PC-3 (cell line): ENCODE measurements at regions not wholly inside any gene's neighbourhood (a gene's known extent, or its start where the extent isn't known, plus 50 kb on each side); places are given as distances from the start of the nearest gene placed in this dataset.
A peak's percentile ranks its signal among the peaks of the same experiment; 100 is the strongest.

Source experiments
- ATAC-seq: fragments of 200-7000 bp; cut with Tn5 transposase; 2 replicates; pipeline ENCODE4 v1.9.1; 2020; ENCODE audit warnings: mild to moderate bottlenecking, moderate library complexity
- BruUV-seq: library from RNA; stranded (reverse); fragments of 400-500 nt; replicated peaks from 2 replicates; lab custom pipeline; 2021; lab: Mats Ljungman, UMichigan
- CTCF ChIA-PET: fragments of 300-600 bp; sonication (Branson Sonifier 250); formaldehyde crosslinking; loops from one replicate; lab custom pipeline; 2022; ENCODE audit warnings: antibody characterized with exemption; lab: Charles Lee
- POLR2A ChIA-PET: fragments of 300-600 bp; sonication (Branson Sonifier 250); formaldehyde crosslinking; loops from one replicate; lab custom pipeline; 2022; ENCODE audit warnings: antibody characterized with exemption; ENCODE audit not compliant: unreplicated experiment; lab: Charles Lee
- DNase-seq: peaks from one replicate; pipeline ENCODE4 v3.0.0-alpha.2; 2015
- H2AFZ ChIP-seq: fragments of 300-600 bp; sonication (generic); 2 replicates; pipeline ENCODE4 v1.6.0; 2016; ENCODE audit warnings: antibody characterized with exemption, low read length
- H3F3A ChIP-seq: fragments of 300-600 bp; sonication (generic); one replicate; pipeline ENCODE4 v1.6.0; 2017; ENCODE audit warnings: antibody characterized with exemption, low read length, control low read depth, mild to moderate bottlenecking; ENCODE audit not compliant: unreplicated experiment
- H3K27ac ChIP-seq: fragments of 300-600 bp; sonication (generic); 2 replicates; pipeline ENCODE4 v1.5.1; 2016; ENCODE audit warnings: mild to moderate bottlenecking, low read length
- H3K27me3 ChIP-seq: fragments of 300-600 bp; sonication (generic); 2 replicates; pipeline ENCODE4 v1.6.1; 2016; ENCODE audit warnings: low read length, mixed read lengths
- H3K36me3 ChIP-seq: fragments of 300-600 bp; sonication (generic); 2 replicates; pipeline ENCODE4 v1.6.1; 2016; ENCODE audit warnings: low read depth, mixed run types, low read length, mixed read lengths
- H3K4me1 ChIP-seq: fragments of 300-600 bp; sonication (generic); 2 replicates; pipeline ENCODE4 v1.5.1; 2016; ENCODE audit warnings: low read length; ENCODE audit not compliant: insufficient read depth
- H3K4me2 ChIP-seq: fragments of 300-600 bp; sonication (generic); 2 replicates; pipeline ENCODE4 v1.6.0; 2016; ENCODE audit warnings: low read length
- H3K4me3 ChIP-seq: fragments of 300-600 bp; sonication (generic); 2 replicates; pipeline ENCODE4 v1.5.1; 2016; ENCODE audit warnings: mild to moderate bottlenecking, low read length, mixed read lengths
- H3K79me2 ChIP-seq: fragments of 300-600 bp; sonication (generic); 2 replicates; pipeline ENCODE4 v1.6.1; 2017; ENCODE audit warnings: low read length, mixed read lengths
- H3K9ac ChIP-seq: fragments of 300-600 bp; sonication (generic); 2 replicates; pipeline ENCODE4 v1.6.0; 2016; ENCODE audit warnings: mild to moderate bottlenecking, low read length
- H3K9me2 ChIP-seq: fragments of 300-600 bp; sonication (generic); replicated peaks from 2 replicates; pipeline ENCODE4 v1.6.1; 2016; ENCODE audit warnings: mixed run types, low read length, mixed read lengths
- H3K9me3 ChIP-seq: fragments of 300-600 bp; sonication (generic); 2 replicates; pipeline ENCODE4 v1.6.1; 2016; ENCODE audit warnings: low read length, mixed read lengths
- H4K20me1 ChIP-seq: fragments of 300-600 bp; sonication (generic); 2 replicates; pipeline ENCODE4 v1.6.1; 2016; ENCODE audit warnings: low read length, mixed read lengths
- CTCF ChIP-seq: fragments of 300-600 bp; sonication (generic); conservative IDR thresholded peaks from 2 replicates; pipeline ENCODE4 v1.5.1; 2017; ENCODE audit warnings: antibody characterized with exemption, low read depth, mild to moderate bottlenecking, low read length
- EZH2 ChIP-seq: fragments of 300-600 bp; sonication (generic); IDR thresholded peaks from one replicate; pipeline ENCODE4 v1.6.1; 2017; ENCODE audit warnings: antibody characterized with exemption, mild to moderate bottlenecking, low read length; ENCODE audit not compliant: unreplicated experiment
- EZH2phosphoT487 ChIP-seq: fragments of 300-600 bp; sonication (generic); IDR thresholded peaks from 2 replicates; pipeline ENCODE4 v1.6.1; 2018; ENCODE audit warnings: mild to moderate bottlenecking, antibody characterized with exemption, low read length, borderline replicate concordance
- intact Hi-C: fragments of 100-400 bp; cut with micrococcal nuclease; formaldehyde crosslinking; loops from 2 replicates; pipeline ENCODE4 v1.9.0; 2023

- no TSS peak for BruUV-seq
- POLR2A ChIA-PET, result no interaction called here
- no peaks in the 10 kb centered on the region for H3K79me2 ChIP-seq
- no peaks in the 10 kb centered on the region for H3K9me2 ChIP-seq
- no peaks in the 10 kb centered on the region for H4K20me1 ChIP-seq
- H2AFZ ChIP-seq, result no peak overlapping the region
- no peaks in the 10 kb centered on the region for H3F3A ChIP-seq
- DNase-seq (no peak), ATAC-seq (no peak)
- peaks cover 12% of the 10 kb centered on the region for H3K4me1 ChIP-seq
- H3K9me3 ChIP-seq, result no peaks in the 10 kb centered on the region
- intact Hi-C loops, result no loop called here
- H3K4me2 ChIP-seq, result no peak overlapping the region
- H3K36me3 ChIP-seq, result no peaks in the 10 kb centered on the region
- no peak overlapping the region for H3K9ac ChIP-seq
- no peaks in the 10 kb centered on the region for H3K27me3 ChIP-seq
- CTCF ChIA-PET, result no interaction called here
- no peak for TF ChIP-seq EZH2
- H3K27ac ChIP-seq, result no peak overlapping the region
- no peak overlapping the region for H3K4me3 ChIP-seq
Observed at GRCh38 chr5:160484678-160485077, 63.0 kb downstream of the PTTG1 start.

- H2AFZ ChIP-seq, result no peak overlapping the region
- no peaks in the 10 kb centered on the region for H3K79me2 ChIP-seq
- peak; percentile 42 for ATAC-seq
- no peaks in the 10 kb centered on the region for H4K20me1 ChIP-seq
- H3K4me3 ChIP-seq, result no peak overlapping the region
- TF ChIP-seq CTCF, result no peak
- TF ChIP-seq EZH2, result no peak
- TF ChIP-seq EZH2phosphoT487, result no peak
- H3K4me1 ChIP-seq, result peaks cover 4% of the 10 kb centered on the region
- H3F3A ChIP-seq, result no peaks in the 10 kb centered on the region
- H3K9ac ChIP-seq, result no peak overlapping the region
- H3K9me3 ChIP-seq, result no peaks in the 10 kb centered on the region
- intact Hi-C loops, result no loop called here
- CTCF ChIA-PET, result no interaction called here
- H3K27me3 ChIP-seq, result no peaks in the 10 kb centered on the region
- H3K4me2 ChIP-seq, result no peak overlapping the region
- DNase-seq, result no peak
- POLR2A ChIA-PET, result no interaction called here
- no peaks in the 10 kb centered on the region for H3K9me2 ChIP-seq
- BruUV-seq, result no TSS peak
- H3K27ac ChIP-seq, result no peak overlapping the region
- H3K36me3 ChIP-seq, result no peaks in the 10 kb centered on the region
Observed at GRCh38 chr5:160485364-160485969, 63.8 kb downstream of the PTTG1 start.

- Histone ChIP-seq H3K4me3 (no peak overlapping the region), H3K9me2 (no peaks in the 10 kb centered on the region), H3K9ac (no peak overlapping the region), H2AFZ (no peak overlapping the region), H3F3A (no peaks in the 10 kb centered on the region), H4K20me1 (no peaks in the 10 kb centered on the region), H3K4me2 (no peak overlapping the region), H3K9me3 (no peaks in the 10 kb centered on the region), H3K4me1 (no peaks in the 10 kb centered on the region), H3K36me3 (no peaks in the 10 kb centered on the region), H3K27me3 (no peaks in the 10 kb centered on the region), H3K79me2 (no peaks in the 10 kb centered on the region), H3K27ac (no peak overlapping the region)
- no peak for ATAC-seq
- no TSS peak for BruUV-seq
- TF ChIP-seq EZH2 (no peak), EZH2phosphoT487 (no peak), CTCF (no peak)
- ChIA-PET CTCF (no interaction called here), POLR2A (no interaction called here)
- intact Hi-C loops, result no loop called here
- DNase-seq, result no peak
Observed at GRCh38 chr5:160486573-160486972, 64.9 kb downstream of the PTTG1 start.
